Fibroblast of lung (primary cell): ENCODE measurements at regions not wholly inside any gene's neighbourhood (a gene's known extent, or its start where the extent isn't known, plus 50 kb on each side); places are given as distances from the start of the nearest gene placed in this dataset.

Source experiments
- DNase-seq, 2 donors: peaks; one replicate each; pipeline versions ENCODE4 v3.0.0 to v3.0.0-alpha.2; 2010; ENCODE audit warnings: low read depth in 2 of 2
- H2AFZ ChIP-seq: 2 replicates; pipeline ENCODE4 v1.5.1; 2012; ENCODE audit warnings: low read length, control low read depth, inconsistent platforms
- H3K27ac ChIP-seq: 2 replicates; pipeline ENCODE4 v1.5.1; 2011; ENCODE audit warnings: low read length, control low read depth; ENCODE audit not compliant: insufficient read depth
- H3K27me3 ChIP-seq: 2 replicates; pipeline ENCODE4 v1.5.1; 2011; ENCODE audit warnings: mild to moderate bottlenecking, low read length; ENCODE audit not compliant: control insufficient read depth, insufficient read depth
- H3K36me3 ChIP-seq: 2 replicates; pipeline ENCODE4 v1.5.1; 2011; ENCODE audit warnings: low read length; ENCODE audit not compliant: control insufficient read depth, insufficient read depth
- H3K4me1 ChIP-seq: 2 replicates; pipeline ENCODE4 v1.5.1; 2011; ENCODE audit warnings: low read length; ENCODE audit not compliant: control insufficient read depth, insufficient read depth; ENCODE audit errors: extremely low read depth
- H3K4me2 ChIP-seq: 2 replicates; pipeline ENCODE4 v1.5.1; 2011; ENCODE audit warnings: low read length, control low read depth; ENCODE audit not compliant: insufficient read depth; ENCODE audit errors: extremely low read depth
- H3K4me3 ChIP-seq, 4 experiments: fragments of 200-600 bp in 1 of 4; sonication (generic) in 1 of 4; replicated peaks in 1 of 4; 2 replicates each; pipeline ENCODE4 v1.5.1; 2011 to 2016; ENCODE audit warnings: low read length in 4 of 4, low read depth in 3 of 4, mild to moderate bottlenecking in 3 of 4, control low read depth in 2 of 4, inconsistent platforms in 1 of 4, mixed read lengths in 1 of 4; ENCODE audit not compliant: insufficient read depth in 1 of 4; ENCODE audit errors: control extremely low read depth in 1 of 4
- H3K79me2 ChIP-seq: 2 replicates; pipeline ENCODE4 v1.5.1; 2012; ENCODE audit warnings: mild to moderate bottlenecking, low read length, inconsistent platforms; ENCODE audit not compliant: control insufficient read depth, insufficient read depth
- H3K9ac ChIP-seq: 2 replicates; pipeline ENCODE4 v1.5.1; 2011; ENCODE audit warnings: mild to moderate bottlenecking, low read length, control low read depth; ENCODE audit not compliant: insufficient read depth
- H3K9me3 ChIP-seq: 2 replicates; pipeline ENCODE4 v1.5.1; 2012; ENCODE audit warnings: low read depth, low read length; ENCODE audit not compliant: control insufficient read depth, insufficient read depth
- H4K20me1 ChIP-seq: 2 replicates; pipeline ENCODE4 v1.5.1; 2011; ENCODE audit warnings: low read length; ENCODE audit not compliant: control insufficient read depth, insufficient read depth; ENCODE audit errors: extremely low read depth
- EZH2 ChIP-seq: IDR thresholded peaks from 2 replicates; pipeline ENCODE4 v1.5.1; 2012; ENCODE audit warnings: low read length, control low read depth, mild to moderate bottlenecking; ENCODE audit errors: missing control alignments
- TF ChIP-seq, protein P1 (sequence below), 2 donors: IDR thresholded peaks in 1 of 2; conservative IDR thresholded peaks in 1 of 2; 1 replicate in 1 of 2; 2 replicates in 1 of 2; pipeline ENCODE4 v1.5.1; 2011 to 2012; ENCODE audit warnings: low read length in 2 of 2, control low read depth in 1 of 2, inconsistent platforms in 1 of 2, low read depth in 1 of 2, mild to moderate bottlenecking in 1 of 2

DNA sequence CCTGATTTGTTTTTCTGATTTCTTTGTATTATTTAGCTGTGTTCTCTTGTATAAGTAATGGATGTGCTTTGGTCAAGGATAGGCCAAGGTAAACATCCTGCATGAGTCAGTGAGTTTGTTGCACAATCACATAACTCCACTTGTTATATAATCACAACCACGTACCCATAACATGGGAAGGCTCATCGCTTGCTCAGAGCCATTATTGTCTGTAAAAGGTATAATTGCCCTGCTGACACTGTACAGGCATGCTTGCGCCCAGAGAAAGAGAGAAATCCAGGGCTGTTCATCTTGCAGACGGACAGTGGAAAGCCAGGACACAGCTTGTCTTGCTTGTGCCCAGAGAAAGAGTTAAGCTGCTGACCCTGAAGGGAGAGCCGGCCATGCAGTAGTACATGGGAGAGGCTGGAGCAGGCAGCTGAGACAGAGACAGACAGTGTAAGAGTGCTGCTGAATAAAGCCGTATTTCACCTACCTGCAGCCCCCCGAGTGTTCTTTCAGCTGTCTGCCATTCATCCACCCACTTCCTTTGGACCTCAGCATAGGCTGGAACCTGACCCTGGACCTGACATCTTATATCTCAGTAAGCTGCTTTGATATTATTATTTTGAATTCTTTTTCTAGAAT lies 174.7 kb upstream of the DAAM1 start:
- no peak overlapping the region for H3K27ac ChIP-seq
- no peaks in the 10 kb centered on the region for H3K27me3 ChIP-seq
- no peaks in the 10 kb centered on the region for H3K9me3 ChIP-seq
- no peaks in the 10 kb centered on the region for H3K4me1 ChIP-seq
- H2AFZ ChIP-seq = no peak overlapping the region
- TF ChIP-seq, protein P1, sequence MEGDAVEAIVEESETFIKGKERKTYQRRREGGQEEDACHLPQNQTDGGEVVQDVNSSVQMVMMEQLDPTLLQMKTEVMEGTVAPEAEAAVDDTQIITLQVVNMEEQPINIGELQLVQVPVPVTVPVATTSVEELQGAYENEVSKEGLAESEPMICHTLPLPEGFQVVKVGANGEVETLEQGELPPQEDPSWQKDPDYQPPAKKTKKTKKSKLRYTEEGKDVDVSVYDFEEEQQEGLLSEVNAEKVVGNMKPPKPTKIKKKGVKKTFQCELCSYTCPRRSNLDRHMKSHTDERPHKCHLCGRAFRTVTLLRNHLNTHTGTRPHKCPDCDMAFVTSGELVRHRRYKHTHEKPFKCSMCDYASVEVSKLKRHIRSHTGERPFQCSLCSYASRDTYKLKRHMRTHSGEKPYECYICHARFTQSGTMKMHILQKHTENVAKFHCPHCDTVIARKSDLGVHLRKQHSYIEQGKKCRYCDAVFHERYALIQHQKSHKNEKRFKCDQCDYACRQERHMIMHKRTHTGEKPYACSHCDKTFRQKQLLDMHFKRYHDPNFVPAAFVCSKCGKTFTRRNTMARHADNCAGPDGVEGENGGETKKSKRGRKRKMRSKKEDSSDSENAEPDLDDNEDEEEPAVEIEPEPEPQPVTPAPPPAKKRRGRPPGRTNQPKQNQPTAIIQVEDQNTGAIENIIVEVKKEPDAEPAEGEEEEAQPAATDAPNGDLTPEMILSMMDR (conservative IDR thresholded peaks at IDR 0.05 in 1 of 2, IDR thresholded peaks at IDR 0.05 in 1 of 2; ENCODE audit: low read depth in 1 of 2, low read length in 2 of 2) = no peak
- no peak for TF ChIP-seq EZH2
- H3K4me2 ChIP-seq = no peak overlapping the region
- no peaks in the 10 kb centered on the region for H3K79me2 ChIP-seq
- no peak overlapping the region for H3K9ac ChIP-seq
- H3K36me3 ChIP-seq = no peaks in the 10 kb centered on the region
- peak; percentile 52 to 66 for DNase-seq
- no peaks in the 10 kb centered on the region for H4K20me1 ChIP-seq
- no peak overlapping the region for H3K4me3 ChIP-seq

DNA sequence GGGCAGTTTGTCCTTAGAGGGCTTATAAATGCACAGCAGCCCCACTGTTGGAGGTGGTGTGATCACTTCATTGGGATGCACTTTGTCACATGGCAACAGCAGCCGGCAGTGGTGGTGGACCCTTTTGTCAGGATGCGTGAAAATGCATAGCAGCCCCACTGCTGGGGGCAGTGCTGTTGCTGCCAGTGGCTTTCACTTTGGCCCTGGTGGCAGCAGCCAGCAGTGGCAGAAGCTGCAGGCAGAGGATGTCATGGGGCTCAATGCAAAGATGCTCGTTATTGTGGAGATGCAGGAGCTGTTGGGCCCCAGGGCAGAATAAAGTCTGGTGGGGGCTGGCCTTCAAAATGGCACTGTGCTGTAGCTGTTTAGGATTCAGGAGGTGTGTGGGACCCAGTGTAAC lies 173.0 kb upstream of the DAAM1 start:
- no peak overlapping the region for H3K4me3 ChIP-seq
- TF ChIP-seq, protein P1 (conservative IDR thresholded peaks at IDR 0.05 in 1 of 2, IDR thresholded peaks at IDR 0.05 in 1 of 2; ENCODE audit: low read depth in 1 of 2, low read length in 2 of 2) = no peak
- no peak for TF ChIP-seq EZH2
- no peak overlapping the region for H3K9ac ChIP-seq
- H3K4me1 ChIP-seq = no peaks in the 10 kb centered on the region
- H3K27me3 ChIP-seq = no peaks in the 10 kb centered on the region
- H2AFZ ChIP-seq = no peak overlapping the region
- H3K4me2 ChIP-seq = no peak overlapping the region
- H3K27ac ChIP-seq = no peak overlapping the region
- no peak for DNase-seq
- no peaks in the 10 kb centered on the region for H3K79me2 ChIP-seq
- no peaks in the 10 kb centered on the region for H4K20me1 ChIP-seq
- H3K9me3 ChIP-seq = no peaks in the 10 kb centered on the region
- no peaks in the 10 kb centered on the region for H3K36me3 ChIP-seq

DNA sequence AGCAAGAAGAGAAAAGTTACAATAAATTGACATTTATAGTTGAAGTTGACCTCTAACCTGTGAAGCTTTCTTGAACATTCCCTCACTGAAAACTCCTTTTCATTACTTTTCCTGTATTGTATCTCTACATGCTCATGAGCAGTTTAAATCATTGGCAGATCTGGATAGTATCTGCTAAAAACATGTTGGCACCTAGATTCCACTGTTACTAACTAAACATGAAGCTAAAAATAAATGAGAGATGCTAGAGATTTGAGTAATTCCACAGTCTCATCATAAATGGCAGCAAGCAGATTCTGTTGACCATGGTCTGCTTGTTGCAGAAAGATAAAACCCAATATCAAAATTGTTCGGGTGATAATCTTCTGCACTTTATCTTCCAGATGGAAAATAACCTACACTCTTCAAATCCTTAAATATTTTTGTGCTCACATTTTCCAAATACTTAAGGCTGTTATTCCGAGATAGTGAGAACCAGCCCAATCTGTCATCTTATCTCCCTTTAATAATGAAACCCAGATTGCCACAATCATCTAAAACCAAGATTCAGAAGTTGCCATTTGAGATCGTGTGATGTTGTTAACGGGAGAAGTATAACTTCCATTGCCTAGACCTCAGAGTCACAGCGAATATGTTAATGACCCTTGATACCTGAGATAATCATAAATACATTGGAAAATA lies 171.0 kb upstream of the DAAM1 start:
- Histone ChIP-seq H3K4me2 (no peak overlapping the region), H3K27ac (no peak overlapping the region)
- peak in 1 of 2 donors; percentile 34 for DNase-seq

More for the DNA sequence above, 171.0 kb upstream of the DAAM1 start:
- Histone ChIP-seq H4K20me1 (no peaks in the 10 kb centered on the region), H3K27me3 (no peaks in the 10 kb centered on the region), H3K4me3 (no peak overlapping the region), H3K36me3 (no peaks in the 10 kb centered on the region), H3K79me2 (no peaks in the 10 kb centered on the region), H3K4me1 (no peaks in the 10 kb centered on the region), H3K9ac (no peak overlapping the region), H3K9me3 (no peaks in the 10 kb centered on the region), H2AFZ (no peak overlapping the region)
- TF ChIP-seq EZH2 = no peak
- TF ChIP-seq, protein P1 (conservative IDR thresholded peaks at IDR 0.05 in 1 of 2, IDR thresholded peaks at IDR 0.05 in 1 of 2; ENCODE audit: low read depth in 1 of 2, low read length in 2 of 2) = no peak
